DND-41 (cell line): ENCODE measurements at regions not wholly inside any gene's neighbourhood (a gene's known extent, or its start where the extent isn't known, plus 50 kb on each side); places are given as distances from the start of the nearest gene placed in this dataset.

Source experiments
- ATAC-seq: fragments of 200-7000 bp; cut with Tn5 transposase; 3 replicates; pipeline ENCODE4 v1.9.1; 2021; ENCODE audit warnings: low read depth; ENCODE audit not compliant: insufficient read depth
- DNase-seq: peaks from one replicate; pipeline ENCODE4 v3.0.0-alpha.2; 2020
- H2AFZ ChIP-seq: 2 replicates; pipeline ENCODE4 v1.6.0; 2012; ENCODE audit warnings: low read depth, low read length
- H3K27ac ChIP-seq: 2 replicates; pipeline ENCODE4 v1.5.1; 2012; ENCODE audit warnings: low read length, inconsistent platforms
- H3K27me3 ChIP-seq: fragments of 200-600 bp; sonication (generic); 2 replicates; pipeline ENCODE4 v1.6.0; 2012; ENCODE audit warnings: low read length, mild to moderate bottlenecking, inconsistent platforms; ENCODE audit not compliant: insufficient read depth, poor library complexity
- H3K36me3 ChIP-seq: 2 replicates; pipeline ENCODE4 v1.5.1; 2012; ENCODE audit warnings: low read length, inconsistent platforms; ENCODE audit not compliant: insufficient read depth
- H3K4me1 ChIP-seq: 2 replicates; pipeline ENCODE4 v1.5.1; 2012; ENCODE audit warnings: mild to moderate bottlenecking, low read length; ENCODE audit not compliant: insufficient read depth
- H3K4me2 ChIP-seq: 2 replicates; pipeline ENCODE4 v1.6.0; 2012; ENCODE audit warnings: mild to moderate bottlenecking, moderate library complexity, low read length, inconsistent platforms; ENCODE audit not compliant: insufficient read depth
- H3K4me3 ChIP-seq, 2 experiments: fragments of 200-600 bp in 1 of 2; shearing (Covaris generic) in 1 of 2; 2 replicates each; pipeline ENCODE4 v1.5.1; 2012 to 2016; ENCODE audit warnings: inconsistent platforms in 2 of 2, low read length in 2 of 2, mild to moderate bottlenecking in 2 of 2, low read depth in 1 of 2, moderate library complexity in 1 of 2
- H3K79me2 ChIP-seq: 2 replicates; pipeline ENCODE4 v1.6.0; 2012; ENCODE audit warnings: low read length, inconsistent platforms; ENCODE audit not compliant: insufficient read depth
- H3K9ac ChIP-seq: 2 replicates; pipeline ENCODE4 v1.6.0; 2012; ENCODE audit warnings: low read depth, mild to moderate bottlenecking, inconsistent platforms, low read length, moderate library complexity
- H3K9me3 ChIP-seq: 2 replicates; pipeline ENCODE4 v1.5.1; 2012; ENCODE audit warnings: low read length, moderate library complexity, mild to moderate bottlenecking, inconsistent platforms; ENCODE audit not compliant: insufficient read depth, severe bottlenecking
- H4K20me1 ChIP-seq: 2 replicates; pipeline ENCODE4 v1.6.0; 2012; ENCODE audit warnings: low read length; ENCODE audit not compliant: insufficient read depth
- EZH2 ChIP-seq: IDR thresholded peaks from 3 replicates; pipeline ENCODE4 v1.6.1; 2012; ENCODE audit warnings: borderline replicate concordance, low read depth, mild to moderate bottlenecking, moderate library complexity, low read length, inconsistent platforms; ENCODE audit not compliant: severe bottlenecking
- TF ChIP-seq, protein P1 (sequence below): IDR thresholded peaks from 2 replicates; pipeline ENCODE4 v1.5.1; 2012; ENCODE audit warnings: borderline replicate concordance, low read length, moderate library complexity, mild to moderate bottlenecking; ENCODE audit not compliant: poor library complexity, severe bottlenecking; ENCODE audit errors: extremely low read depth

DNA sequence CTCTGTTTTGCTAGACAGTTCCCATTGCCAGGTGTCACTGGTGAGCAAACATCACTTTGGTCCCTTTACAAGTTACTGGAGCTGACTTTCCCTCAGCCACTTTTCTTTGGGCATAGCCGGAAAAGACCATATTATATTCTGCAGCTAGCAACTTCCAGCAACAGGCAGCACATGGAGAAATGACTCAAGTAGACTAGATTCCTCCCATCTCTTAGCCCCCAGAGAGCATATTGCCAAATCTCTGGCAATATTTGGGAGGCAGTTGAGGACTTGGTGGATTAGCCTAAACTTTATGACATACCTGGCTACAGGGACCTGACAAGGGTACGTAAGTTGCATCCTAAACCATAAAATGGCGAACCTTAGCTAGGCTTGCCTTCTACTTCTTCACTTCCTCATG, 204.7 kb upstream of the MPDZ start:
- H4K20me1 ChIP-seq = no peaks in the 10 kb centered on the region
- ATAC-seq (no peak), DNase-seq (no peak)
- H3K79me2 ChIP-seq = no peaks in the 10 kb centered on the region
- no peak overlapping the region for H3K9ac ChIP-seq
- H3K9me3 ChIP-seq = no peaks in the 10 kb centered on the region
- H3K4me1 ChIP-seq = no peaks in the 10 kb centered on the region
- no peak overlapping the region for H3K27ac ChIP-seq
- TF ChIP-seq, protein P1, sequence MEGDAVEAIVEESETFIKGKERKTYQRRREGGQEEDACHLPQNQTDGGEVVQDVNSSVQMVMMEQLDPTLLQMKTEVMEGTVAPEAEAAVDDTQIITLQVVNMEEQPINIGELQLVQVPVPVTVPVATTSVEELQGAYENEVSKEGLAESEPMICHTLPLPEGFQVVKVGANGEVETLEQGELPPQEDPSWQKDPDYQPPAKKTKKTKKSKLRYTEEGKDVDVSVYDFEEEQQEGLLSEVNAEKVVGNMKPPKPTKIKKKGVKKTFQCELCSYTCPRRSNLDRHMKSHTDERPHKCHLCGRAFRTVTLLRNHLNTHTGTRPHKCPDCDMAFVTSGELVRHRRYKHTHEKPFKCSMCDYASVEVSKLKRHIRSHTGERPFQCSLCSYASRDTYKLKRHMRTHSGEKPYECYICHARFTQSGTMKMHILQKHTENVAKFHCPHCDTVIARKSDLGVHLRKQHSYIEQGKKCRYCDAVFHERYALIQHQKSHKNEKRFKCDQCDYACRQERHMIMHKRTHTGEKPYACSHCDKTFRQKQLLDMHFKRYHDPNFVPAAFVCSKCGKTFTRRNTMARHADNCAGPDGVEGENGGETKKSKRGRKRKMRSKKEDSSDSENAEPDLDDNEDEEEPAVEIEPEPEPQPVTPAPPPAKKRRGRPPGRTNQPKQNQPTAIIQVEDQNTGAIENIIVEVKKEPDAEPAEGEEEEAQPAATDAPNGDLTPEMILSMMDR = no peak
- no peak for TF ChIP-seq EZH2
- no peak overlapping the region for H3K4me3 ChIP-seq
- H3K4me2 ChIP-seq = no peak overlapping the region
- no peak overlapping the region for H2AFZ ChIP-seq
- no peaks in the 10 kb centered on the region for H3K36me3 ChIP-seq
- H3K27me3 ChIP-seq = no peaks in the 10 kb centered on the region

DNA sequence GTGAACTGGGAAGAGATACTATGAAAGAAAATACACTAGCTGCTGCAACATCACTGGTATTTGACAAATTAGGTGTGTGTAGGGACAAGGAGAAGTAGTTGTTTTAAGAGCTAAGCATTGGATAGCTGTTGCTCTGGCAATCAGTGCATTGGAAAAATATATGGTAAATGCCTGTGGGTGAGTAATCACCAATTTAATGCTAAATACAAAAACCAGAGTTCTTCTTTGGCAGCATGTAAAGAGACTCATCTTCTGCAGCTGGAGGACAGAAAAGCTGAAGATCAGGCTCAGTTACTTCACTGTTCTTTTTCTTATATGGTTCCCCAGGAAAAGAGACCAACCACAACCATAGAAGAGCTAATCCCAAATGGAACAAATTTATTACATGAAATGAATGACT, 201.8 kb upstream of the MPDZ start:
- Histone ChIP-seq H3K4me2 (no peak overlapping the region), H3K79me2 (no peaks in the 10 kb centered on the region), H3K4me1 (no peaks in the 10 kb centered on the region), H3K4me3 (no peak overlapping the region), H3K36me3 (no peaks in the 10 kb centered on the region), H4K20me1 (no peaks in the 10 kb centered on the region), H3K27me3 (no peaks in the 10 kb centered on the region), H3K9ac (no peak overlapping the region), H3K9me3 (peaks cover 2% of the 10 kb centered on the region), H3K27ac (no peak overlapping the region), H2AFZ (no peak overlapping the region)
- no peak for ATAC-seq
- DNase-seq = no peak
- no peak for TF ChIP-seq EZH2
- TF ChIP-seq, protein P1 = no peak

- Histone ChIP-seq H3K4me3 (no peak overlapping the region), H2AFZ (no peak overlapping the region), H3K27ac (no peak overlapping the region), H3K4me1 (no peaks in the 10 kb centered on the region), H3K36me3 (no peaks in the 10 kb centered on the region), H3K79me2 (no peaks in the 10 kb centered on the region), H3K9ac (no peak overlapping the region), H3K9me3 (peaks cover 2% of the 10 kb centered on the region), H3K27me3 (no peaks in the 10 kb centered on the region), H4K20me1 (no peaks in the 10 kb centered on the region), H3K4me2 (no peak overlapping the region)
- no peak for TF ChIP-seq EZH2
- TF ChIP-seq, protein P1 = no peak
- DNase-seq (no peak), ATAC-seq (no peak)
Observed at GRCh38 chr9:13480693-13481092, 201.2 kb upstream of the MPDZ start.

GRCh38 chr9:13479096-13479495, 199.6 kb upstream of the MPDZ start:
- Histone ChIP-seq H3K79me2 (no peaks in the 10 kb centered on the region), H2AFZ (no peak overlapping the region), H3K4me1 (no peaks in the 10 kb centered on the region), H3K4me3 (no peak overlapping the region), H3K36me3 (no peaks in the 10 kb centered on the region), H3K9me3 (peaks cover 2% of the 10 kb centered on the region), H3K9ac (no peak overlapping the region), H3K27me3 (no peaks in the 10 kb centered on the region), H3K4me2 (no peak overlapping the region), H4K20me1 (no peaks in the 10 kb centered on the region), H3K27ac (no peak overlapping the region)
- TF ChIP-seq, protein P1 = no peak
- TF ChIP-seq EZH2 = no peak
- ATAC-seq (no peak), DNase-seq (no peak)
